GM21367 (cell line): ENCODE measurements at regions not wholly inside any gene's neighbourhood (a gene's known extent, or its start where the extent isn't known, plus 50 kb on each side); places are given as distances from the start of the nearest gene placed in this dataset.
"Not testable (repeated sequence)": the region's sequence is repeated elsewhere in the genome, so short reads cannot be mapped to it uniquely, and the experiment has no call there.

Source experiments
- ATAC-seq: cut with Tn5 transposase; IDR thresholded peaks from one replicate; pipeline ENCODE4 v1.9.1; 2021; ENCODE audit not compliant: unreplicated experiment

GRCh38 chr13:22777207-22777606 lies 403.6 kb upstream of the SGCG start:
- ATAC-seq = no peak

DNA sequence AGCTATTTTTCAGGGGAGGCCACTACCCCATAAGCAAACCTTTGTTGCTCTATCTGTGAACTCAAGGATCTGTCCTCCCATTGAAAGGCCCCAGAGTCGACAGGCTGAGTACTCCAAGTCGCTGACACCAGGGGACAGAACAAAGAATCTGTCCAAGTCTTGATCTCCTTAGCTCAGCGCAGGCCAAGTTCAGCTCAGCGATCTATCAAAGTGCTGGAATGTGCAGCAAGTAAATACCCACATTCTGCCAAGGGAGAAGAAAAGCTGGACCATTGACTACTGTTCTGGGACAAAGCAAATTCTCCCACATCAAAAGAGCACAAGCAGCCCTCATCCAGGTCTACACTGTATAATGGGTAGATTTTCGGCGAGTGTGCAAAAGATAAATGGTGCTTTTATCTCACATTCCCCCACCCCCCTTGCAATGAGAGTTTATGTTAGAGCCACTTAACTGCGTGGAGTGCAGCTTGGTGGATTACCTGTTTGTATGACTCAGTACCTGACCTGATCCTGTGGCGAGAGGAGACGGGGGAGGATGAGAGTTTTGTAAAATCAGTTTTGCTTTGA lies 391.7 kb upstream of the SGCG start:
- ATAC-seq = no peak

GRCh38 chr13:22789916-22790315 lies 390.9 kb upstream of the SGCG start:
- ATAC-seq = no peak

DNA sequence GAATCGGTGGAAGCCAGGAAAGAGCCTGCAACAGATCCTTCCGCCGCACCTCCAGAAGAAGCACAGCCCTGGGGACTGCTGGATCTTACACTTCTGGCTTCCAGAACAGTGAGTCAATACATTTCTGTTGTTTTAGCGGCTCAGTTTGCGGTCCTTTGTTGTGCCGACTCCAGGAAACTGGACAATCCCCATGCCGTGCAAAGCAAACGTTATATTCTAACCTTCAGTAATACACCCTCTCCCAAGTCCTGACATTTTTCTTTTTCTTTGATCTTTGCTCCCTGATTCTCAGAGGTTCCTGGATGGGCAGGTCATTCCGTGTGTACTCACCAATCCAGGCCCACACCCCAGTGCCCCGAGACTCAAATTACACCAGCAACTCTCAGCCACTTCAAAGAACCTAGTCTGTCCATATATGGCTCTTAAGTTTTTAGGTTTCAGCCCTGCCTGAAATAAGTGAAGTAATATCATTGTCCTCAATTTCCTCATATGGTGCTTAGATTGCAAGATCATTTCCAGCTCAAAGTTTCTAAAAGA lies 387.1 kb upstream of the SGCG start:
- no peak for ATAC-seq

DNA sequence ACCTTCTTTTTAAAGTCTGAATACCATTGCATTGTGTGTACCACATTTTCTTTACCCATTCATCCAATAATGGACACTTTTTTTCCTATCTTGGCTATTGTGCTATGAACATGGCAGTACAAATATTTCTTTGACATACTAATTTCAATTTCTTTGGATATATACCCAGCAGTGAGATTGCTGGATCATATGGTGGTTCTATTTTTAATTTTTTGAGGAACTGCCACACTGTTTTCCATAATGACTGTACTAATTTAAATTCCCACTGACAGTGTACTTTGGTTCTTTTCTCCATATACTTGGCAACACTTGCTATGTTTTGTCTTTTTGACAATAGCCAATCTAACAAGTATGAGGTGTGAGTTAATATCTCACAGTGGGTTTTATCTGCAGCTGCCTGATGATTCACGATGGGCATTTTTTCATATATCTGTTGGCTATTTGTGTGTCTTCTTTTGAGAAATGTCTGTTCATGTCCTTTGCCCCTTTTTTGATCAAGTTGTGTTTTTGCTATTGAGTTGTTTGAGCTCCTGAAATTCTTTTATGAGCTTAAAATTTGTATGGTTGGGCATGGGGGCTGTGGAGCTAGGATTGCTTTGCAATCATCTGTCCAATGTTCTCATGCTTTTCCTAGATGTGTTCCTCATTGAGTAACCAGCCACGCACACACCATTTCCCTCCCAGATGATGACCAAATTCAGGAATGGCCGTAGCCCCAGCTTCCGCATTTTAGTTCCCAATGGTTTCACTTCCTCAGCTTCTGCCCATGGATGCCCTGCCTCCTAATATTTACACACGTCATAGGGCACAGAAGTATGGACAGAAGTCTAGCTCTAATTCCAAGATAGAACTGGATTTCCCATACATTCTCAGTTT lies 380.0 kb upstream of the SGCG start:
- no peak for ATAC-seq

DNA sequence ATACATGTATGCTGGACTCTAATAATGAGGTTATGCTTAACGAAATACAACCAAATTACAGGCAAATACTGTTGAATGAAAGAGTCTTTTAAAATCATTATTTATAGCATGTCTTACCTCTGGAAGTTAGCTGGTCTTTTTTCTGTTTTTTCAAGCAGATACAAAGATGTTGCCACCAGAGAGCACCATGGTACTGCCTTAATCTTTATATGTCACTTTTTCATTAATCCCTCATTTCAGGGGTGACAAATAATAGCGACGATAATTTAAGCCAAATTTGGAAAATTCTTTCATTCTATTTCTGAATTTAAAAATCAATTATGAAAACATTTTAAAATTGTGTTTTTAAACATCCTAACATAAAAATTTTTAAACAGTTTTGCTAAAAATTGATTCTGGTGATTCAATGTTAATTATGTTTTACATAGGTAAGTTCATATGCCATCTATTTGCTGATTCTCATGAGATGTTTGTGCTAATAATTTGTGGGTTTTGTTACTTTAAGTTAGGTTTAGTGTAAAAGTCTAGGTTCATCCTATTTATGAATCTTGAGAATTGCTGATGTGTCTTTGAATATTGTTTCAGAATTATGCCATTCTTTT lies 379.3 kb upstream of the SGCG start:
- no peak for ATAC-seq

DNA sequence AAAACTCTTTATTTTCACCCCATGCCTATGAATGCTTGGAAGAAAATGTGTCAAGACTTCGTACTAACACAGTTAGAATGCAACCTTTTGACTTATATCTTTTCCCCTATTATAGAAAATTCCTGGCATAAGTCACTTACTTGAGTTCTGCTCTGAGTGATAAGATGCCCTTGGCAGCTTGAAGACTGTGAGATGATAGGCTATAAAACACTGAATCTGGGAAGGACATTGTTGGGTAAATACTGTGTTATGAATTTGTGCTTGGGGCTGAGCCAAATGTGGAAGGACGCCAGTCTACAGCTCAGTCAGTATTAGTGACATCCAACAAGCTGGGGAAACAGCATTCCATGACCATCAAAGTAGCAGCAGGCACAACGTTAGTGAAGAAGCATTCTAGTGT lies 368.0 kb upstream of the SGCG start:
- ATAC-seq = no peak

DNA sequence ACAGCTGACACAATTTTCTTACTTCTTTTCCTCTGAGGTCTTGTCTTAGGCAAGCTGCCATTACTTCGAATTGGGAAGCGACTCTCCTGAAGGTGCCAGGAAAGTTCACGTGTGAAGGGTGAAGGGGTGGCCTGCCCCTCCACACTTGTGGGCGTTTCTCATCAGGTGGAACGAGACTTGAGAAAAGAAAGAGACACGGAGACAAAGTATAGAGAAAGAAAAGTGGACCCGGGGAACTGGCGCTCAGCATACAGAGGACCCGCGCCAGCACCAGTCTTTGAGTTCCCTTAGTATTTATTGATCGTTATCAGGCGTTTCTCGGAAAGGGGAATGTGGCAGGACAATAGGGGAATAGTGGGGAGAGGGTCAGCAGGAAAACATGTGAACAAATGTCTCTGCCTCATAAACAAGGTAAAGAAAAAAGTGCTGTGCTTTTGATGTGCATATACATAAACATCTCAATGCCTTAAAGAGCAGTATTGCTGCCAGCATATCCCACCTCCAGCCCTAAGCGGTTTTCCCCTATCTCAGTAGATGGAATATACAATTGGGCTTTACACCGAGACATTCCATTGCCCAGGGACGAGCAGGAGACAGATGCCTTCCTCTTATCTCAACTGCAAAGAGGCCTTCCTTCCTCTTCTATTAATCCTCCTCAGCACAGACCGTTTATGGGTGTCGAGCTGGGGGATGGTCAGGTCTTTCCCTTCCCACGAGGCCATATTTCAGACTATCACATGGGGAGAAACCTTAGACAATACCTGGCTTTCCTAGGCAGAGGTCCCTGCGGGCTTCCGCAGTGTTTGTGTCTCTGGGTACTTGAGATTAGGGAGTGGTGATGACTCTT lies 367.0 kb upstream of the SGCG start:
- ATAC-seq = not testable (repeated sequence)

DNA sequence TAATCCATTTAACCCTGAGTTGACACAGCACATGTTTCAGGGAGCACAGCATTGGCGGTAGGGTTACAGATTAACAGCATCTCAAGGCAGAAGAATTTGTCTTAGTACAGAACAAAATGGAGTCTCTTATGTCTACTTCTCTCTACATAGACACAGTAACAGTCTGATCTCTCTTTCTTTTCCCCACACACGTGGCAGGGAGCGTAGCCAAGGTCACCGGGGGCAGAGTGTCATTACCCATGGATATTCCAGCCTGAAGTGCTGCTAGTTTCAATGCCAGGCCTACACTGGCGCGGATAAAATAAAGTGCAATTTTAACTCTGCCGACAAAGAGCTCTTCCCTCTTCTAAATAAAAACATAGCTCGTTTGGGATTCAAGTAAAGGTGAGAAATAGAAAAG lies 366.3 kb upstream of the SGCG start:
- ATAC-seq = not testable (repeated sequence)

- ATAC-seq = no peak
These were observed 359.2 kb upstream of the SGCG start for GRCh38 chr13:22821589-22821988.

DNA sequence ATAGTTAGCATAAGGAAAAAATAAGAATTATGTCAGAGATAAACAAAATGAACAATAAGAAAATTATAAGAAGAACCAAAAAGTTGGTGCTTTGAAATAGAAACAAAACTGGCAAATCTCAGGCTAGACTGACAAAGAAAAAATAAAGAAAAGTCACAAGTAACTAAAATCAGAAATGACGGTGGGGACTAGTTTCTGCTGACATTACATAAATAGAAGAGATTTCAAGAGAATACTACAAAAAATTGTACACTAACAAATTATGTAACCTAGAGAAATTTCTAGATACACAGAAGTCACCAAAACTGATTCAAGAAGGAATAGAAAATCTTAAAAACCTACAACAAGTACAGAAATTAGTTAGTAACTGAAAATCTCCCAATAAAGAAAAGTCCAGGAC lies 355.6 kb upstream of the SGCG start:
- no peak for ATAC-seq

GRCh38 chr13:22828081-22828480 lies 352.7 kb upstream of the SGCG start:
- ATAC-seq = no peak

- no peak for ATAC-seq
These were observed 344.3 kb upstream of the SGCG start for GRCh38 chr13:22836475-22836874.

- no peak for ATAC-seq
These were observed 342.7 kb upstream of the SGCG start for GRCh38 chr13:22837980-22838647.

GRCh38 chr13:22839603-22840530 lies 340.9 kb upstream of the SGCG start:
- ATAC-seq = no peak

DNA sequence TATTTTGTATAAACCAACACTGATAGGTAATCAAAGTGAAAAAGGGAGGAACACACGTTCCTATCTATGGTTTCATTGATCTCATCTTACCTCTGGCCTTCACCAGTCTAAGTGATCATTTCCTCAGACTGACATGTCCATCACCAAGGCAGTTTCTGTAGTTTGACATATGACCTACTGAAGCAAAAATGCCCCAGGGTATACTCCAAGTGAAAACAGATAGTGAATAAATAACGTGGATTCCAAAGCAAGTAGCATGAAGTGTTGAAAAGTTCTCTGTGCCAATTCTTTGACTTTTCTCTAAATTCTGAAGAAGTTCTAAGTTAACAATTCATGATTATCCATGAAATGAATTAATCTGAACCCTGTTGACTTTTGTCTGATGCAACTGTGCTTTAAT lies 334.2 kb upstream of the SGCG start:
- no peak for ATAC-seq

- ATAC-seq = no peak
These were observed 332.2 kb upstream of the SGCG start for GRCh38 chr13:22848539-22849052.

DNA sequence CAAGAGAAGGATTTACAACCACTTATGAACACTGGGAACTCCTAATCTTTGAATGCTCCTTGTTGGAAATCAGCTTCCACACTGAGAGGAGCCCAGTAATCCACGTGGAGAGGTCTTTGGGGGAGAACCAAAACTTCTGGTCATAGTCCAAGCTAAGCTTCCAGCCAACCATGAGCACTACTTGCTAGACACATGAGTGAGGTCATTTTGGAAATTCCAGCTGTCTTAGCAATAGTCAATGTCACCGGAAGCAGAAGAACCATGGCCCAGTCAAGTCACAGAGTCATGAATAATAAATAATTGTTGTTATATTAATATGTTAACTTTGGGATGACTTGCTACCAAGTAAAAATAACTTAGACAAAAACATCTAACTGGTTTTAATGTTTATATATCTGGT lies 324.9 kb upstream of the SGCG start:
- ATAC-seq = no peak

GRCh38 chr13:22858980-22859379 lies 321.8 kb upstream of the SGCG start:
- not testable (repeated sequence) for ATAC-seq
